Liver (tissue), 3 donors: ENCODE measurements at regions not wholly inside any gene's neighbourhood (a gene's known extent, or its start where the extent isn't known, plus 50 kb on each side); places are given as distances from the start of the nearest gene placed in this dataset.

ENCODE experiments used
- EGR1 ChIP-seq, 2 donors: IDR thresholded peaks; 2 replicates each; pipeline ENCODE4 v1.6.1; 2016 to 2018; ENCODE audit warnings: antibody characterized with exemption in 2 of 2, low read depth in 2 of 2
- GABPA ChIP-seq, 2 donors: IDR thresholded peaks in 1 of 2; conservative IDR thresholded peaks in 1 of 2; 2 replicates each; pipeline ENCODE4 v1.6.1; 2016; ENCODE audit warnings: antibody characterized with exemption in 2 of 2, mild to moderate bottlenecking in 1 of 2, moderate library complexity in 1 of 2
- JUND ChIP-seq, 2 donors: IDR thresholded peaks; 2 replicates each; pipeline ENCODE4 v1.6.1; 2016; ENCODE audit warnings: antibody characterized with exemption in 2 of 2
- MAX ChIP-seq: IDR thresholded peaks from 2 replicates; pipeline ENCODE4 v1.6.1; 2016; ENCODE audit warnings: antibody characterized with exemption
- RAD21 ChIP-seq, 2 donors: IDR thresholded peaks; 2 replicates each; pipeline ENCODE4 v1.6.1; 2016; ENCODE audit warnings: antibody characterized with exemption in 2 of 2, mild to moderate bottlenecking in 2 of 2
- SP1 ChIP-seq: IDR thresholded peaks from 2 replicates; pipeline ENCODE4 v1.6.1; 2018; ENCODE audit warnings: antibody characterized with exemption, mild to moderate bottlenecking
- TAF1 ChIP-seq: conservative IDR thresholded peaks from 2 replicates; pipeline ENCODE4 v1.6.1; 2016; ENCODE audit warnings: antibody characterized with exemption, mild to moderate bottlenecking
- YY1 ChIP-seq: IDR thresholded peaks from 2 replicates; pipeline ENCODE4 v1.6.1; 2016; ENCODE audit warnings: antibody characterized with exemption, mild to moderate bottlenecking
- TF ChIP-seq, protein P1 (sequence below): fragments of 150-350 bp; IDR thresholded peaks from 2 replicates; pipeline ENCODE4 v1.5.1; 2017; ENCODE audit warnings: improper control_type of control experiment, low read depth, low read length; ENCODE audit not compliant: missing input control
- TF ChIP-seq, protein P2 (sequence below): IDR thresholded peaks from 2 replicates; pipeline ENCODE4 v1.6.1; 2016; ENCODE audit warnings: antibody characterized with exemption, mild to moderate bottlenecking
- TF ChIP-seq, protein P3 (sequence below): IDR thresholded peaks from 2 replicates; pipeline ENCODE4 v1.6.1; 2016; ENCODE audit warnings: antibody characterized with exemption
- donor health status: healthy.
- donor health status: healthy.

- TF ChIP-seq, protein P1, sequence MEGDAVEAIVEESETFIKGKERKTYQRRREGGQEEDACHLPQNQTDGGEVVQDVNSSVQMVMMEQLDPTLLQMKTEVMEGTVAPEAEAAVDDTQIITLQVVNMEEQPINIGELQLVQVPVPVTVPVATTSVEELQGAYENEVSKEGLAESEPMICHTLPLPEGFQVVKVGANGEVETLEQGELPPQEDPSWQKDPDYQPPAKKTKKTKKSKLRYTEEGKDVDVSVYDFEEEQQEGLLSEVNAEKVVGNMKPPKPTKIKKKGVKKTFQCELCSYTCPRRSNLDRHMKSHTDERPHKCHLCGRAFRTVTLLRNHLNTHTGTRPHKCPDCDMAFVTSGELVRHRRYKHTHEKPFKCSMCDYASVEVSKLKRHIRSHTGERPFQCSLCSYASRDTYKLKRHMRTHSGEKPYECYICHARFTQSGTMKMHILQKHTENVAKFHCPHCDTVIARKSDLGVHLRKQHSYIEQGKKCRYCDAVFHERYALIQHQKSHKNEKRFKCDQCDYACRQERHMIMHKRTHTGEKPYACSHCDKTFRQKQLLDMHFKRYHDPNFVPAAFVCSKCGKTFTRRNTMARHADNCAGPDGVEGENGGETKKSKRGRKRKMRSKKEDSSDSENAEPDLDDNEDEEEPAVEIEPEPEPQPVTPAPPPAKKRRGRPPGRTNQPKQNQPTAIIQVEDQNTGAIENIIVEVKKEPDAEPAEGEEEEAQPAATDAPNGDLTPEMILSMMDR = no peak
- TF ChIP-seq, protein P2, sequence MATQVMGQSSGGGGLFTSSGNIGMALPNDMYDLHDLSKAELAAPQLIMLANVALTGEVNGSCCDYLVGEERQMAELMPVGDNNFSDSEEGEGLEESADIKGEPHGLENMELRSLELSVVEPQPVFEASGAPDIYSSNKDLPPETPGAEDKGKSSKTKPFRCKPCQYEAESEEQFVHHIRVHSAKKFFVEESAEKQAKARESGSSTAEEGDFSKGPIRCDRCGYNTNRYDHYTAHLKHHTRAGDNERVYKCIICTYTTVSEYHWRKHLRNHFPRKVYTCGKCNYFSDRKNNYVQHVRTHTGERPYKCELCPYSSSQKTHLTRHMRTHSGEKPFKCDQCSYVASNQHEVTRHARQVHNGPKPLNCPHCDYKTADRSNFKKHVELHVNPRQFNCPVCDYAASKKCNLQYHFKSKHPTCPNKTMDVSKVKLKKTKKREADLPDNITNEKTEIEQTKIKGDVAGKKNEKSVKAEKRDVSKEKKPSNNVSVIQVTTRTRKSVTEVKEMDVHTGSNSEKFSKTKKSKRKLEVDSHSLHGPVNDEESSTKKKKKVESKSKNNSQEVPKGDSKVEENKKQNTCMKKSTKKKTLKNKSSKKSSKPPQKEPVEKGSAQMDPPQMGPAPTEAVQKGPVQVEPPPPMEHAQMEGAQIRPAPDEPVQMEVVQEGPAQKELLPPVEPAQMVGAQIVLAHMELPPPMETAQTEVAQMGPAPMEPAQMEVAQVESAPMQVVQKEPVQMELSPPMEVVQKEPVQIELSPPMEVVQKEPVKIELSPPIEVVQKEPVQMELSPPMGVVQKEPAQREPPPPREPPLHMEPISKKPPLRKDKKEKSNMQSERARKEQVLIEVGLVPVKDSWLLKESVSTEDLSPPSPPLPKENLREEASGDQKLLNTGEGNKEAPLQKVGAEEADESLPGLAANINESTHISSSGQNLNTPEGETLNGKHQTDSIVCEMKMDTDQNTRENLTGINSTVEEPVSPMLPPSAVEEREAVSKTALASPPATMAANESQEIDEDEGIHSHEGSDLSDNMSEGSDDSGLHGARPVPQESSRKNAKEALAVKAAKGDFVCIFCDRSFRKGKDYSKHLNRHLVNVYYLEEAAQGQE = no peak
- TF ChIP-seq SP1 (no peak), TAF1 (no peak), RAD21 (IDR thresholded peaks at IDR 0.05) (no peak), GABPA (IDR thresholded peaks at IDR 0.05 in 1 of 2, conservative IDR thresholded peaks at IDR 0.05 in 1 of 2) (no peak), EGR1 (IDR thresholded peaks at IDR 0.05; ENCODE audit: low read depth in 2 of 2) (no peak), YY1 (no peak), JUND (IDR thresholded peaks at IDR 0.05) (no peak), MAX (no peak)
- TF ChIP-seq, protein P3, sequence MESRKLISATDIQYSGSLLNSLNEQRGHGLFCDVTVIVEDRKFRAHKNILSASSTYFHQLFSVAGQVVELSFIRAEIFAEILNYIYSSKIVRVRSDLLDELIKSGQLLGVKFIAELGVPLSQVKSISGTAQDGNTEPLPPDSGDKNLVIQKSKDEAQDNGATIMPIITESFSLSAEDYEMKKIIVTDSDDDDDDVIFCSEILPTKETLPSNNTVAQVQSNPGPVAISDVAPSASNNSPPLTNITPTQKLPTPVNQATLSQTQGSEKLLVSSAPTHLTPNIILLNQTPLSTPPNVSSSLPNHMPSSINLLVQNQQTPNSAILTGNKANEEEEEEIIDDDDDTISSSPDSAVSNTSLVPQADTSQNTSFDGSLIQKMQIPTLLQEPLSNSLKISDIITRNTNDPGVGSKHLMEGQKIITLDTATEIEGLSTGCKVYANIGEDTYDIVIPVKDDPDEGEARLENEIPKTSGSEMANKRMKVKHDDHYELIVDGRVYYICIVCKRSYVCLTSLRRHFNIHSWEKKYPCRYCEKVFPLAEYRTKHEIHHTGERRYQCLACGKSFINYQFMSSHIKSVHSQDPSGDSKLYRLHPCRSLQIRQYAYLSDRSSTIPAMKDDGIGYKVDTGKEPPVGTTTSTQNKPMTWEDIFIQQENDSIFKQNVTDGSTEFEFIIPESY = no peak
Observed at GRCh38 chr18:65230311-65230710, 520.5 kb upstream of the CDH7 start.
